Stimulated activated CD8-positive, alpha-beta memory T cell treated with anti-CD3 and anti-CD28 coated beads, Interleukin-7, amount 100 ng/mL, for 1 hour (primary cell): ENCODE measurements at regions not wholly inside any gene's neighbourhood (a gene's known extent, or its start where the extent isn't known, plus 50 kb on each side); places are given as distances from the start of the nearest gene placed in this dataset.

Experiments used
- DNase-seq, 2 donors: peaks; one replicate each; pipeline ENCODE4 v3.0.0-alpha.2; 2020; ENCODE audit warnings: low read depth in 2 of 2

DNA sequence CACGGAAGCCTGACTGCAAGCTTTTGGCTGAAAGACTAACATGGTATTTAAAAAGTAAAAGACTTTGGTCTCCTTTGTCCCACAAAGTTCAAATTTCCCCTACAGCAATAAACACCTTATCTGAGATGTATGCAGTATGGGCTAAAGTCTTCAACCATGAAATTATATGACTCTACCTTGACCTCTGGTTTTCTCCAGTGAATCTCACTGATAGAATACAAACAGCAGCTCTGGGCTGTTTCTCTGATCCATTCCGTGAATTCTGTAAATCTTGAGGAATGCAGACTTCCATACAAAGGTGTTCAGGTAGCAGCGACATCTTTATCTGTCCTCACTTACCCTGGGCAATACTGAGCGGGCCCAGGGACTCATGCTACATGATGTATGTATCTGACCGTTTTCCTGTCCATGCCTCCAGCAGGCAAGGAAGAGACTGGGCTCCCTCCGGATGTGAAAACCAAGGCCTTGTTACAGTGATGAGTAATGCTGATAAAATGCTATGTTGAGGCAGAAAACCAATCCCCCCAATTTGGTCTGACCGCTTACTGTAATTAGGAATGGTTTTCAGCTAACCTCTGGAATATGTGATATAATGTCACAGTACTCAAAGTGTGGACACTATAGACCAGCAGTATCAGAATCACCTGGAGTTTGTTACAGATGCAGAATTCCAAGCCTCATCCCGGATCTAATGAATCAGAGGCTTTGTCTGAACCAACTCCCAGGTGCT, 589.8 kb downstream of the HS3ST4 start:
- DNase-seq = no peak

DNA sequence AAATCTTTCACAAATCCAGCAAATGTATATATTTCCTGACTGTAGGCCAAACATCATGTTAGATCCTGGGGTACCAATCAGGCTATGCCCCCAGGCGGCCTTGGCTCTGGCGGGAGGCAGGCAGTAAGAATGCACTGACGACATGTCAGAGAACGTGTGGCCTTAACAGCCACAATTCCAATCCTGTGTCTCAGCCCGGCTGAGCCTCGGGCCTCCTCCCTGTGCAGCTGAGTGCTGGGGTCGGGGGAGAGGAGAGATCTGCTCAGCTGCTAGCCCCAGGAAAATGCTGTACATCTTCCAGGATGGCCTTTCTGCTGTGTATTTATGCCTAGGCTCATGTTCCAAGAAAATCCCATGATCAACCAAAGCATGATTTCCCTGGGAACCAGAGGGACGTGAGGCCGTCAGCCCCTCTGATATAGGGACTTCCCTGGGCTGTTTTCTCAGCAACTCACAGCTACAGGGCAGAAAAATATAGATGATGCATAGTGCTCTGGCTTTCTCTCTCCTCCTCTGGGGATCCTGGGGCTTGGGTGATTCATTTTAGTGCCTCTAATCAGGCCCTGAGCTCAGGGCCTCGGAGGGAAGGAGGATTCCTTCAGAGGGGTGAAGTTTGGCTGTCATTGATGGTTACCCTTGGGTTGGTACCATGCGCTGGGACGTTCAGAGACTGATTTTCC, 604.0 kb downstream of the HS3ST4 start:
- DNase-seq = no peak

DNA sequence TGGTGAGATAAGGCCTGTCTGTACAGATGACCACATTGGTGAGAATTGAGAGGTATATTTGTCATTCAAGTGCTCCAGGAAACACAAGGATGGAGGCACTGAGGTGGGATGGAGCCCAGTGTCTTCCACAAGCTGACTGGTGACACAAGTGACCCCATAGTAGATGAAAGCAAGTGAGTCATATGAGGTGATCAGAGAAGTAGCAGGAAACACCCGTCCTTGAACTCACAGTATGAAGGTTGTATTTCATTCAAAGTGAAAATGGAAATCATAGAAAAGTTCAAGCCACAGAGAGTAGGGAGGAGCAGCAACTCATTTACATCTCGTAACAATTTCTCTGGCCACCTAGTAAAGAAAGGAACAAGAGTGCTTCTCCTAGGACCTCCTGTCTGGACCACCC, 609.8 kb downstream of the HS3ST4 start:
- no peak for DNase-seq

DNA sequence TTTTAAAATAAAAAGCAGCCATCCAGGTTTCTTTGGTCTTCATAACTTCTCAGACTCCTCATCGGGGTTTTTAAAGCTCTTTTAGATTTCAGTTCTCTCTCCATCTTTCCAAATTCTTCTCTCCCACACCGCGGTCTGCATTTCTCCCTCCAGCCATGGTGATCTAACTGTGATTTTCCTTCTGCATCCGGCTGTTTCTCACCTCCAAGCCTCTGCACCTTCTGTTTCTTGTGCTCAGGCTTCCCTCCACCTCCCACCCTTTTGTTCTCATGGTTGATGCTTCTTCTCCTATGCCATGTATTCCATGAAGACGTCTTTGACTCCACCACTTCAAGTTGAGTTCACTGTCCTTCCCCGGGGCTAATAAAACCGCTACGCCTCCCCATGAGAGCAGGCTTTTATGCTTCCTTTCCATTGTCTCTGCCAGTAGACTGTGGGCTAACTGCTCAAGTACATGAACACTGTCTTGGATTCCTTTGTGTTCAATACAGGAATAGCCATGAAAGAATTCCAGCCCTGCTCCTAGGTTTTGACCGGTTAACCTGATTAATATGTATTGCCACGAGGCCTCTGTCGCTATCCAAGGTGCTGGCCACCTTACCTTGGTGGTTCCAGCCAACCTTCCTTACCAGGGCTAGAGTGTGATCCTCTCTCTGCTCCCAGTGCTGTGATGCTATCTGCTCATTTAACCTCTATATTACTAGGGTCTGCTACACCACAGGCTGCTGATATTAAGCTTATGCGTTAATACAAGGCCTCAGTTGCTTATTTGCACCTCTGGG, 625.1 kb downstream of the HS3ST4 start:
- no peak for DNase-seq

DNA sequence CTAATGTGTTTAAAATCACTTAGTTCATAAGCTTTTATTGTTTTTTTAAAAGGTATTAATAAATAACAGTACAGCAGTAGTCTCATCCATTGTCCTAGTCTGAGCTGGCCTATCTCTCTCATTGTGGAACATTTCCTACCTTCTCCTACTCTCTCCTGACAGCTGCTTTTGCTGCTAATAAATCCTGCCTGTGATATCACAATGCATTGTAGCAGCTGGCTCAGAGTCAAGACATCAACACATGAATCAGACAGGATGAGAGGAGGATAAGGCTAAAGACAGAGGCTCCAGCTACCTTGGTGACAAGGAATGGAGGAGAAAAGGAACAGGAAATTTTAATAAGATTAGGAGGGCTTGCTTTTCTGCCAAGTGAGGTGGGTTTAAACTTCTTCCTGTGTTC, 626.1 kb downstream of the HS3ST4 start:
- no peak for DNase-seq

DNA sequence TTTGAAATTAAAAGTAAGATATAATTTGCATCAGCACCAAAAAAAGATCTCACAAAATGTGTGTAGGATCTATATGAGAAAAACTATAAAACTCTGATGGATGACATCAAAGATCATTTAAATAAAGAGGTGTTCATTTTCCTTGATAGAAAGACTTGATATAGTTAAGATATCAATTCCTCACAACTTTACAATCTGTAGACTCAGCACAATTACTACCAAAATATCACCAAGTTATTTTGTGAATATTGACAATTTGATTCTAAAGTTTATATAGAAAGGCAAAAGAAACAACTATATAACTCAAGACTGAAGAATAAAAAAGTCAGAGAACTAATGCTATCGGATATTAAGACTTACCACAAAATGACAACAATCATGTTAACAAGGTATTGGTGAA, 638.9 kb downstream of the HS3ST4 start:
- DNase-seq = no peak

DNA sequence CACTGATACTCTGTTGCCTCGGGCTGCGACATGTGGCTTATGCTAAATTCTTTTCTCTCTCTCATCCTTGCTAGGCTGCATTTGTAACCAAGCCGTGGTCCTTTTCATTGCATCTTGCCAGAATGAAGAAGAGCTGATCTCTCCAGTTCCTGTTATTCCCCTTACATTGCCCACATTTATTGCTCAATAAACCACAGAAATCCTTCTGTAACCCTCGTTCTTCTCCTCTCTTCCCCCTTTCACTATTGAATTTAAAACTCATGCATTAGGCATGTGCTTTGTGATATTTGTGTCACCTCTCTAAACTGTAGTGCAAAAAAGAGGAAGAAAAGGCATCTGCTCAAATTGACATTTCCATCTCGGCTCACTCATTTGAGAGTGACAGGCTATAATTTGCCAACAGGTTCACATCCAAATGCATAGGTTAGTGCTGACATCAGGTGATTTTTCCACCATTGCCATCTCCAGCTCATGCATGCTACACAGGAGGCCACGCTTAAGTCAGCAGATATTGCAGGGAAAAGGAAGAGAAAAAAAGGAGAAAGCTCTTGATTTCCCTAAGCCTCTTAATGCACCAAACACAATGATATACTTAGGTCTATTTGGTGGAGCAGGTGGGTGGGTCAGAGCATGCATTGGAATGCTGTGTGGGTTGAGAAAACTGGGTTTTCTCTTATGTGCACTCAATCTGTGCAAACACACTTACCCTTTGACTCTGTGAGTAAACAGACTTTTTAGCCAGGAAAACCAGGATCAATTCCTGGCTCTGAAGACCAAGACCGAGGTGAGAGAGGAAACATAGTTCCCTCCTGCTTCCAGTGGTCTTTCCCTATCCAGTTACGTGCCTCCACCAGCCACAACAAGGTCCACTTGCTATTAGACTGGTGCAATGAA, 642.7 kb downstream of the HS3ST4 start:
- no peak for DNase-seq

DNA sequence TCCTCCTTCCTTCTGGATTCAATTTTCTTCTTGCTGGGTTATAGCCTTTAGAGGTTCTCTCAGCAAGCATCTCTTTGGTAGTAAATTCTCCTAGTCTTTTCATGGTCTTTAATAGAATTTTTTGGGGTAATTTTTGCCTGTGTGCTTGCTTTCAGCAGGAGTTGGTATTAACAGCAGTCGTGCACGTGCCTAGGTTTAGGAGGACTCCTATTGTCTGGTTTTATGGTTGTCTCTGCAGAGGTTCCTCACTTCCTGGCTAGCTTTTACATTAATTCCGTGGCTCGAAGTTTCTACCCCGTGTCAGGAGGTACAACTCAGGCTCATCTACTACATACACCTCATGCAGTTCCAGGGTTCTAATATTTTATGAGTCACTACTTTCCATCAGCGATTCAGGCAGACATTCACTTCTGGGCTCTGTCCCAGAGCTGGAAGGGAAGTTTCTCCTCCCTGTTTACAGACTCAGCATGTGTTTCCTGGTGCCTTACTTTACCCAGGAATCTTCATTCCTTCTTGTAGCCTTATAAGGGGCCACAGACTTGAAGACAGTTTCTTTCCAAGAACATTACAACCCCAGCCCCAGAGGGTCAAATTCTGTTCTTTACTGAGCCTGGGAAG, 643.6 kb downstream of the HS3ST4 start:
- no peak for DNase-seq

DNA sequence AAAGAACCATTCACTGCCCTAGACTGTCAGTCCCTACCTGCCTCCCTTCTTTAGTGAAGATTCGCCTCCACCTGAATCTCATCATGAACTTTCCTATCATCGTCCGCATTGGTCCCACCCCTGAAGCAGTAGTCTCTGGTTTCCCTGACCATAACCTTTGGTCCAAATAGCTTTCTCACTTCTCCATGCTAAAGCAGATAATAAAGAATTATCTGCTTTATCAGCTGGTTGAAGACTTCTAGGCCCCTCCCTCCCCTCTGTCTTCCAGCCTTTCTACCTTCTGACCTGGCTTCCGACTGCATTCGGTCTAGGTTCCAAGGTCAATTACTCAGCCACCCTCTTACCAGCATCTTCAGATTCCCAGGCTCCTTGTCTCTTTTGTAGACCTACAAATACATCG, 650.9 kb downstream of the HS3ST4 start:
- DNase-seq = no peak

DNA sequence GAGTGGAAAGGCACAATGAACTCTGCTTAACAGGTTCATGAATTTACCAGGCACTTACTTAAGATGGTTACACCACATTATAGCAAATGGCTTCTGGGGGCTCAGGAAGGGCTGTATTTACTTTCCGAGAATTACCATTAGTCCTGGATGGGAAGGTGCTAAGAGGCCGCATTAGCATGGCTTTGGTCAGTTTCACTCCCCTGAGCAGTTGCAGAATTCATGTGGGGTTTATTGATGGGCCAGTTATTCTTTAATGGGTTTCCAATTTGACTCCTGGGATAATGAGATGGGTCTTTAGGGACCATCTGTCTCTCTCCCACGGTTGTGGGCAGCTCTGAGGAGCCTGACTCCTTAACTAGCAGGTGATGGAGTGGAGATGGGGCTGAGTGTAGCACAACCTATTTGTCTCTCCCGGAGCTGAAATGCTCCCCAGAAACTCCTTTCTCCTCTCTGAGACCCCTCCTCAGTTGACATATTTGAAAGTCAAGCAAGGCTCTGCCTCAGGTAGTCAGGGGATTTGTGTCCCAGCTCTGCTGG, 652.5 kb downstream of the HS3ST4 start:
- no peak for DNase-seq

DNA sequence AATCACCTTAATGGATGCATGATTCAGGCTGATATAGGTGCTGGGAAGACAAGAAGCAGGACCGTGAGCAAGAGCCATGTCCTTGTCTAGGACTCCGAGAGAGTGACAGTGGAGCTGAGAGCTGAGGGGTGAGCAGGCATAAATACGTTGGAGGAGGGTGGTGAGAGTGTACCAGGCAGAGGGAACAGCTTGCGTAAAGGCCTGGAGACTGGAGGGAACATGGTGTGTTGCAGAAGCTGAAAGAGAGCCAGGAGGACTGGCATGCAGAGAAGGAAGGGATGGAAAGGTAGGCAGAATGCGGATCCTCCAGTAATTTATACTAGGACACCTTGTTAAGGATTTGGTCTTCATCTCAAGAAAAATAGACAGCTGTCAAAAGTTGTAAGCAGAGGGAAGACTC, 653.2 kb downstream of the HS3ST4 start:
- no peak for DNase-seq

DNA sequence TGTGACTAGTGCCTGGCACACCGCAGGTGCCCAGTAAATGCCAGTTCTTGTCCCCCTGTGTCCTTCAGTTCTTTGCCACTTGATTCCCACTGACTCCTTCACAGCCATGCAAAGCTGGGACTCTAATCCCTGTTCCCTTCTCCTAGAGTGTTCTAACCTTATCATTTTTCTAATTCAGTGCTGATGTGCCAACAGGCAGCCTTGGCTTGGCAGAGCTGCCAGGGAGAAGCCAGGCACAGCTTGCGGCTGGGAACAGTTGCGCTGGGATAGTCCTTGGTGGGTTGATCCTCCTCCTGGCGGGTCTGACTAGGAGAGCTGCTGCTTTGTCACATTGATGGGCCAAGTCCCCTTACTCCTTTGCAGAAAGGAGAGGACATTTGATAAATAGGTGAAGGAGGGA, 654.2 kb downstream of the HS3ST4 start:
- no peak for DNase-seq

DNA sequence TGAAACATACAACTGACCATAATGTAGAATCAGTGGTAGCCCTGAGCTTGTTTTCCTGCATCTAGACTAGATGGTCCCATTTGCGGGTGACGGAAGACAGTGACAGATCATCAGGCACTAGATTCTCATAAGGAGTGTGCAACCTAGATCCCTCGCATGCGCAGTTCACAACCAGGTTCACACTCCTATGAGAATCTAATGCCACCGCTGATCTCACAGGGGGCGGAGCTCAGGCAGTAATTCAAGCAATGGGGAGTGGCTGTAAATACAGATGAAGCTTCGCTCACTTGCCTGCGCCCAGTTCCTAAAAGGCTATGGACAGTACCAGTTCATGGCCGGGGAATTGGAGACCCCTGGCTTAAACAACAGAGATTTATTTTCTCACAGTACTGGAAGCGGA, 656.3 kb downstream of the HS3ST4 start:
- DNase-seq = no peak

DNA sequence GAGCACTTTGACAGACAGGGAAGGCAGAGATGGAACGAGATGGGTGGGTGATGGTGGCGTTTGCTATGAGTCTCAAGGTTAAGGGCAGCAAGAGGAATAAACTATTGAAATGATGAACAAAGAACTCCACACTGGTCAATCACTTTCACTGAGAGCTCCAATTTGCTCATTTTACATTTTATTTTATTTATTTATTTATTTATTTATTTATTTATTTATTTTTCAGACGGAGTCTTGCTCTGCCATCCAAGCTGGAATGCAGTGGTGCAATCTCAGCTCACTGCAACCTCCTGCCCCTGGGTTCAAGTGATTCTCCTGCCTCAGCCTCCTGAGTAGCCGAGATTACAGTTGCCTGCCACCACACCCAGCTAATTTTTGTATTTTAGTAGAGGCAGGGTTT, 669.1 kb downstream of the HS3ST4 start:
- no peak for DNase-seq

DNA sequence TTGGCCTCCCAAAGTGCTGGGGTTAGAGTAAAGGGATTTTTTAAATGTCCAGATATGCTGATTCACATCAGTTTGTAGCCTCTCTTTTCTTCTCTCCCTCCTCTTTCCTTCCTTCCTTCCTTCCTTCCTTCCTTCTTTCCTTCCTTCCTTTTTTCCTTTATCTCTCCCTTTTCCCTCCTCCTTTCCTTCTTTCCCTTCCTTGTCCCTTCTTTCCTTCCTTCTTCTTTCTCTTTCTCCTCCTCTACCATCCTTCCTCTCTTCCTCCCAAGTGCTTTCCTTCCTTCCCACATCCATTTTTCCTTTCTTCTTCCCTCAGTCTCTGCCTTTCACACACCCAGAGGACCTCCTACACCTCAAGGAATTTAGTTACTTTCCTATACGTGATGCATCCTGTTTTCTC, 671.8 kb downstream of the HS3ST4 start:
- no peak for DNase-seq

DNA sequence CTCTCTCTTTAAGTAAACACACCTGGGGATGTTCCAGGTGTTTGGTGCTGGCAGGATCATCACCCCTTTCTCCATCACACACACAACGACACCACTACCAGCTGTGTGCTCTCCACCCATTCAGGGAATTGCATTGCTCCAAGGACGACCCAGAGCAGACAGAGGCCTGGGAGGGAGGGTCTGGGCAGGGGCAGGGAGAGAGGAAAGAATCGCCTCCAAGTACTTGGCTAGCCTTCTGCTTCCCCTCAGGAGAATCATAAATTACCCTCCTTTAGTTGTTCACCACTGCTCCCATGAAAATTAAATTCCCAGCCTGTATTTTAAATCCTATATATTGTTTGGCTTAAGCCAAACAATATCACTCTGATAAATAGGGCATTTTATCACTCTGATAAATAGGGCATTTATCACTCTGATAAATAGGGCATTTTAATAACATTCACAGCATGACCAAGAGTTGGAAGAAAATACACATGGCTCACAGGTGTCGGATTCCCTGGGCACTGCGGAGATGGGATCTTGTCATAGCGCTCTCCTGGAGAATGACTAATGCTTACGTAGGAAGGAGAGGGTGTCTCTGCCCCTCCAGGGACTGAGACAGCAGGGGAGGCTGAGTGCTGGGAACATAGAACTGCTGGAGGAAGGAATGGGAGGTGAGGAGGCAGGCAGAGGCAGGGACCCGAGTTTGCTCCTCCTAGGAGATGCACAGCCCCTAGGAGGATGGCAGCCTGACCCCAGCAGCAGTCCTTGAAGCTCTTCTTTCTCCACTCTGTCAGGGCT, 673.6 kb downstream of the HS3ST4 start:
- no peak for DNase-seq

DNA sequence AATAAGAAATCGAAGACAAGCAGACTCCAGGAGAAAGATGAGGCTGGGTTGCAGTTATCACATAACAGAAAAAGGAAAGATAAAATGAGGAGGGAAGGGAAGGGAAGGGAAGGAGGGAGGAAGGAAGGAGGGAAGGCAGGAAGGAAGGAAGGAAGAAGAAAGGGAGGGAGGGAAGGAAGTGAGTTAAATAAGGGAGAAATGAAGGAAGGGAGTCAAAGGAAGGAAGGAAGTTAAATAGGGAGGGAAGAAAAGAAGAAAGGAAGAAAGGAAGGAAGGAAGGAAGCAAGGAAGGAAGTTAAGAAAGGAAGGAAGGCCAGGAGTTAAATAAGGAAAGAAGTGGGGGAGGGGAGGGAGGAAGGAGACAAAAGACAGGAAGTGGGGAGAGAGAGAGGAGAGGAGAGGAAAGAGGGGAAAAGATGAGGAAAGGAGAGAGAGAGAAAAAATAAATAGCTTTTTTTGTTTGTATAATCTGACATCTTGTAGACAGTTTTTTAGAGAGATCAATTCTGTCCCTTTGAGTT, 679.6 kb downstream of the HS3ST4 start:
- DNase-seq = no peak

DNA sequence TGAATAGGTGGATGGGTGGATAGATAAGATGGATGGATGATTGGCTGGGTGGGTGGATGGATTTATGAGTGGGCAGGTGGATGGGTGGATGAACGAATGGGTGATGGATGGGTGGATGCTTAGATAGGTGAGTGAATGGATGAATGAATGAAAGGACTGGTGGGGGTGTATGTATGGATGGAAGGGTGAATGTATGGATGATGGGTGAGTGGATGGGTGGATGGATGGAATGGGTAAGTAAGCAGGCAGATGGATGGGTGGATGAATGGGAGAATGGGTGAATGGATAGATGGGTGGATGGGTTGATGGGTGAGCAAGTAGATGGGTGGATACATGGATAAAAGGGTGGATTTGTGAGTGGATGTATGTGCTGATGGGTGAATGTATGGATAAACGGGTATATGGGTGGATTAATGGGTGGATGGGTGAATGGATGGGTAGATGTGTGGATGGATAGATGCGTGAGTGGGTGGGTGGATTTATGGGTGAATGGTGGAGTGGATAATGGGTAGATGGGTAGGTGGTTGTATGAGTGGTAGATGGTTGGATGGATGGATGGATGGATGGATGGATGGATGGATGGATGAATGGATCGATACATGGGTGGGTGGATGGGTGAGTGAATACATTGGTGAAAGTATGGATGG, 682.6 kb downstream of the HS3ST4 start:
- no peak for DNase-seq

DNA sequence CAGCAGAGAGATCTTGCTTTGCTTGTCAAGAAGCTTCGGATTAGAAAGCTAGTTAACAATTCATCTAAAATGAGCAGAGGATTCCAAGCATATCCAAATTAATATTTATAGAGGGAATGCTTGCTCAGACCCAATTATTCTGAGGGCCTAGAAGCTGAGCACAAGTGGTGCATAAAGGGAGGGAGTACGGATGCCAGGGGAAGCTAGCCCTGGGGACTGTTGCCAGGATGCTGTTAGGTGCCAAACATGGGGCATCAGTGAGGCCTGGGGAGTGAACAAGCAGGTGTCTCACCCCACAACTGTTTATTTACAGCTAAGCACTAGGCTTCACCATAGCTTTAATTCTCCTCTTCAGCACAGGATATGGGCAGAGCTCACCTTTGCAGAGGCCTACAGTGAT, 684.1 kb upstream of the C16orf82 start:
- DNase-seq = no peak

DNA sequence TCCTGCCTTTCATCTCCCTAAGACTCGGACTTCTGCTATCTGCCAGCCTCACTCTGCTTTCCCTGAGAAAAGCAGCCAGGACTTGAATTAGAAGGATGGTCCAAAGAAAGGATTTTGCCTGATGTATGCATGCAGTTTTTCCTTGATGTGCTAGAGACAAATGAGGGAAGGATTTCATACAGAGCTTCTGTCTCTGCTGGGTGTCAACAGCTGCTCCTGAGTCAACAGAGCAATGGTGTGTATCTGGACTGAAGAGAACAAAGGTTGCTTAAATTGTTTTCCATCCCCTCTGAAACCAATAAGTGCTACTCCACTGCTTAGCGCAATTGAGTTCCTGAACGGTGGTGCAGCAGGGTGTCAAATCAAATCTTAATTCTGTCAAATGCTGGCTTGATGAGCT, 680.6 kb upstream of the C16orf82 start:
- DNase-seq = no peak
